T-cell (primary cell): ENCODE measurements at regions not wholly inside any gene's neighbourhood (a gene's known extent, or its start where the extent isn't known, plus 50 kb on each side); places are given as distances from the start of the nearest gene placed in this dataset.
"Not testable (repeated sequence)": the region's sequence is repeated elsewhere in the genome, so short reads cannot be mapped to it uniquely, and the experiment has no call there.

Source experiments
- ATAC-seq, 4 experiments: fragments of 200-7000 bp in 3 of 4; fragments of 150-1000 bp in 1 of 4; cut with Tn5 transposase; replicated peaks in 1 of 4; 1 replicate in 3 of 4; 2 replicates in 1 of 4; pipeline ENCODE4 v1.10.0; 2021; ENCODE audit warnings: moderate library complexity in 3 of 4, mild to moderate bottlenecking in 2 of 4, moderate number of reproducible peaks in 1 of 4
- CTCF ChIA-PET, 2 donors: fragments of 300-600 bp; sonication (Branson Sonifier 250); formaldehyde crosslinking; loops; one replicate each; lab custom pipeline; 2022; ENCODE audit warnings: antibody characterized with exemption in 2 of 2; lab: Charles Lee
- POLR2A ChIA-PET, 2 donors: fragments of 300-600 bp; sonication (Branson Sonifier 250); formaldehyde crosslinking; loops; one replicate each; lab custom pipeline; 2022; ENCODE audit warnings: antibody characterized with exemption in 2 of 2; lab: Charles Lee
- DNase-seq, 35 experiments: peaks; one replicate each; pipeline versions ENCODE4 v3.0.0 to v3.0.0-alpha.2; 2013 to 2023
- H3K27ac ChIP-seq: one replicate; pipeline ENCODE4 v1.5.1; 2013; ENCODE audit warnings: low read length
- H3K27me3 ChIP-seq, 2 experiments: replicated peaks in 1 of 2; 1 replicate in 1 of 2; 2 replicates in 1 of 2; pipeline versions ENCODE4 v1.6.1 to v1.7.0; 2013; ENCODE audit warnings: low read length in 1 of 2, mixed read lengths in 1 of 2; ENCODE audit not compliant: control insufficient read depth in 2 of 2, insufficient read depth in 2 of 2; ENCODE audit errors: extremely low read depth in 1 of 2
- H3K36me3 ChIP-seq, 2 donors: 1 replicate in 1 of 2; 2 replicates in 1 of 2; pipeline versions ENCODE4 v1.6.1 to v1.7.0; 2013; ENCODE audit warnings: low read length in 1 of 2; ENCODE audit not compliant: control insufficient read depth in 2 of 2, insufficient read depth in 1 of 2; ENCODE audit errors: extremely low read depth in 1 of 2
- H3K4me1 ChIP-seq, 2 experiments: 1 replicate in 1 of 2; 2 replicates in 1 of 2; pipeline versions ENCODE4 v1.6.1 to v1.7.0; 2013; ENCODE audit warnings: low read length in 2 of 2, mixed read lengths in 1 of 2; ENCODE audit not compliant: insufficient read depth in 2 of 2, control insufficient read depth in 1 of 2; ENCODE audit errors: extremely low read depth in 1 of 2
- H3K4me3 ChIP-seq, 2 donors: 1 replicate in 1 of 2; 2 replicates in 1 of 2; pipeline versions ENCODE4 v1.5.1 to v1.7.0; 2013; ENCODE audit warnings: mild to moderate bottlenecking in 2 of 2, low read length in 1 of 2, moderate library complexity in 1 of 2; ENCODE audit not compliant: control insufficient read depth in 1 of 2; ENCODE audit errors: extremely low read depth in 1 of 2
- H3K9me3 ChIP-seq: 2 replicates; pipeline ENCODE4 v1.7.0; 2013
- H3K27ac Mint-ChIP-seq, 2 donors: one replicate each; pipeline ENCODE4 v1.8.0; 2020 to 2021; ENCODE audit warnings: mild to moderate bottlenecking in 2 of 2, mixed read lengths in 2 of 2
- H3K27me3 Mint-ChIP-seq, 2 donors: one replicate each; pipeline ENCODE4 v1.8.0; 2021 to 2022; ENCODE audit warnings: mixed read lengths in 2 of 2
- H3K36me3 Mint-ChIP-seq: one replicate; pipeline ENCODE4 v1.8.0; 2021; ENCODE audit warnings: mixed read lengths
- H3K4me1 Mint-ChIP-seq, 3 donors: one replicate each; pipeline ENCODE4 v1.8.0; 2020 to 2022; ENCODE audit warnings: mixed read lengths in 3 of 3, mild to moderate bottlenecking in 1 of 3
- H3K4me3 Mint-ChIP-seq, 3 donors: one replicate each; pipeline ENCODE4 v1.8.0; 2020 to 2022; ENCODE audit warnings: mild to moderate bottlenecking in 3 of 3, mixed read lengths in 3 of 3, moderate library complexity in 3 of 3
- H3K9me3 Mint-ChIP-seq, 3 donors: one replicate each; pipeline ENCODE4 v1.8.0; 2020 to 2022; ENCODE audit warnings: mixed read lengths in 3 of 3
- WGBS: methylation state at CpG from one replicate; pipeline ENCODE4 v1.1.5; 2013; ENCODE audit warnings: missing lambda C conversion rate; ENCODE audit not compliant: insufficient coverage; 5-methylcytosine and 5-hydroxymethylcytosine counted together

DNA sequence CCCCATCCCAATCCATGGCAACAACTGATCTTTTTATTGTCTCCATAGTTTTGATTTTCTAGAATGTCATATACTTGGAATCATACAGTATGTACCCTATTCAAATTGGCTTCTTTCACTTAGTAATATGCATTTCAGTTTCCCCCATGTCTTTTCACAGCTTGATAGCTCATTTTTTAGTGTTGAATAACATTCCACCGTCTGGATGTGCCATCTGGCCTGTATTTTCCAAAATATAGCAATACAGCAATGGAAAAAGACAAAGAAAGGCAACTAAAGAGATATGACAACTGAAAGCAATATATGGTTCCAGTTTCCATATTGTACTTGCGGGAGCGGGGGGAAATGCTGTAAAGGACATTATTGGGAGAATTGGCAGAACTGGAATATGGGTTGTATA, 166.4 kb upstream of the NT5E start:
- H3K9me3 Mint-ChIP-seq, result peaks cover 0 to 3% (median 0%) of the 10 kb centered on the region in 3 donors
- ChIA-PET POLR2A (no interaction called here), CTCF (no interaction called here)
- peaks cover 3 to 7% of the 10 kb centered on the region in 2 donors for H3K27me3 Mint-ChIP-seq
- no peak overlapping the region for H3K4me3 ChIP-seq
- H3K27me3 ChIP-seq, result peaks cover 0 to 3% of the 10 kb centered on the region in 2 experiments
- no peak for DNase-seq
- no peak overlapping the region for H3K27ac Mint-ChIP-seq
- H3K9me3 ChIP-seq, result no peaks in the 10 kb centered on the region
- no peaks in the 10 kb centered on the region for H3K36me3 Mint-ChIP-seq
- H3K4me1 ChIP-seq, result no peaks in the 10 kb centered on the region
- no peaks in the 10 kb centered on the region for H3K36me3 ChIP-seq
- WGBS, result no CpG with 5 or more reads among the region's 3 CpGs
- no peaks in the 10 kb centered on the region for H3K4me1 Mint-ChIP-seq
- no peak overlapping the region for H3K27ac ChIP-seq
- ATAC-seq, result no peak
- H3K4me3 Mint-ChIP-seq, result no peak overlapping the region

DNA sequence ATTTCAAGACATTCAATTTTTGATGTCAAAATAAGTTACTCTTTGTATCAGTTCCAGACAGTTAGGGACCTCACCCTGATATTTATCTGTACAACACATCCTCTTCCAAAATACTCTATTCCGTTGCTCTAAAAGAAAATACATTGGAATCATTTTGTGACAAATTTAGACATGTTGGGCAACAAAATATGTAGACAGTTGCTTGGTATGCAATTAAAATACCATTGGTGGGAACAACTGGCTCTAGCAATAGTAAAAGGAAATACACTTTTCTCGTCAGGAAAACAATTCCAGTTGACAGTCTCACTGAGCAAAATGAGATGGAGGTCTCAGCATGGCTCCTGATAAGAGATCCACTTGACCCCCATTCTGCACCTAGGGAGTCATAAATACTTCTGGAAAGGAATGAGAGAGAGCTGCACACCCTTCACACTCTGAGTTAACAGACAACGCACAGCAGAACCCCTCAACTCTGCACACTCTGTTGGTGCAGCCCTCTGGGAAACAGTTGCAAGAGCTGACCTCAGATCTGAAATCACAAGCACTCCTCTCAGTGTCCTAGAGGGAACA, 171.3 kb upstream of the NT5E start:
- Histone ChIP-seq H3K9me3 (no peaks in the 10 kb centered on the region), H3K4me3 (no peak overlapping the region), H3K27ac (no peak overlapping the region), H3K27me3 (no peaks in the 10 kb centered on the region), H3K36me3 (no peaks in the 10 kb centered on the region), H3K4me1 (no peaks in the 10 kb centered on the region)
- H3K4me1 Mint-ChIP-seq, result no peaks in the 10 kb centered on the region
- ATAC-seq (no peak), DNase-seq (no peak)
- no peak overlapping the region for H3K27ac Mint-ChIP-seq
- WGBS, result no CpG with 5 or more reads among the region's 3 CpGs
- H3K36me3 Mint-ChIP-seq, result no peaks in the 10 kb centered on the region
- ChIA-PET POLR2A (no interaction called here), CTCF (no interaction called here)
- peaks cover 0 to 21% (median 0%) of the 10 kb centered on the region in 3 donors for H3K9me3 Mint-ChIP-seq
- no peak overlapping the region for H3K4me3 Mint-ChIP-seq
- H3K27me3 Mint-ChIP-seq, result peaks cover 3% of the 10 kb centered on the region in 2 donors

DNA sequence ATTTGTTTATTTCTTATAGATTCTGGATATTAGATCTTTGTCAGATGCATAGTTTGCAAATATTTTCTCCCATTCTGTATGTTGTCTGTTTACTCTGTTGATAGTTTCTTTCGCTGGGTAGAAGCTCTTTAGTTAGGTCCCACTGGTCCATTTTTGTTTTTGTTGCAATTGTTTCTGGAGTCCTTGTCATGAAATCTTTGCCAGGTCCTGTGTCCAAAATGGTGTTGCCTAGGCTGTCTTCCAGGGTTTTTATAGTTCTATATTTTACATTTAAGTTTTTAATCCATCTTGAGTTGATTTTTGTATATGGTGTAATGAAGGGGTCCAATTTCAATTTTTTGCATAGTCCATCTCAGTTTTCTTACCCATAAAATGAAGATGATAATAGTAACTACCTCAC, 173.9 kb upstream of the NT5E start:
- H3K9me3 ChIP-seq, DNase-seq, ATAC-seq, H3K36me3 ChIP-seq, H3K27me3 Mint-ChIP-seq, H3K4me3 Mint-ChIP-seq, H3K27ac Mint-ChIP-seq, H3K4me1 Mint-ChIP-seq, H3K27me3 ChIP-seq, H3K4me3 ChIP-seq, H3K4me1 ChIP-seq, H3K27ac ChIP-seq, H3K36me3 Mint-ChIP-seq, CTCF ChIA-PET: not testable (repeated sequence)
- POLR2A ChIA-PET, result interaction anchor here in 1 of 2 donors (0.6 kb wide), 1 partner anchor 506 kb away, joined by 9 read pairs; no protein-coding TSS in a partner anchor
- H3K9me3 Mint-ChIP-seq, result peaks cover 0 to 21% (median 0%) of the 10 kb centered on the region in 3 donors
- WGBS, result 100% methylated on average over 1 of the region's 1 CpG

DNA sequence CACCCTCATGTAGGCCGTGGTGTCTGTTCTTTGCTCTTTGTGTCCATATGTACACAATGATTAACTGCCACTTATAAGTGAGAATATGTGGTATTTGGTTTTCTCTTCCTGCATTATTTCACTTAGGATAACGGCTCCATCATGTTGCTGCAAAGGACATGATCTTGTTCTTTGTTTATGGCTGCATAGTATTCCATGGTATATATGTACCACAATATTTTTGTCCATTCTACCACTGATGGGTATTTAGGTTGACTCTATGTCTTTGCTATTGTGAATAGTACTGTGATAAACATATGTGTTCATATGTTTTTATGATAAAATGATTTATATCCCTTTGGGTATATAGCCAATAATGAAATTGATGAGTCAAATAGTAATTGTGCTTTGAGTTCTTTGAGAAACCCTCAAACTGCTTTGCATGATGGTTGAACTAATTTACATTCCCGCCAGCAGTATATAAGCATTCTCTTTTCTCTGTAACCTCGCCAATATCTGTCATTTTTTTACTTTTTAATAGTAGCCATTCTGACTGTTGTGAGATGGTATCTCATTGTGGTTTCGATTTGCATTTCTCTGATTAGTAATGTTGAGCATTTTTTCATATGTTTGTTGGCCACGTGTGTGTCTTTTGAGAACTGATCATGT, 174.4 kb upstream of the NT5E start:
- POLR2A ChIA-PET, result no interaction called here
- no peak overlapping the region for H3K4me3 Mint-ChIP-seq
- CTCF ChIA-PET, result no interaction called here

DNA sequence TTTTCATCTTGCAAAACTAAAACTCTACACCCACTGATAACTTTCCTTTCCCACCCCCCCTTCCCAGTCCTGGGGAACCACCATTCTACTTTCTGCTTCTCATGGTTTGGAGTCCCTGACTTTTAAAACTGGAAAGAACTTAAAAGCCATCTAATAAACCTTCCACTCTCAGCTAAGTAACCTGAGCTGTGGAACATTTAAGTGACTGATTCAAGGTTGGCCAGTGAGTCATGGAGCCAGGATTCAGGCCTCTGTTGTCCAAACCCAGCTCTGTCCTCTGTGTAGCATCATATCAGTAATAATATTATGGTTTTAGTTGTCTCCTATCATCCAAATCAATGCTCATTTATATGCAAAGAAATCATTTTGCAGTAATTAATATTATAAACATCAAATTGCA, 176.0 kb upstream of the NT5E start:
- no peaks in the 10 kb centered on the region for H3K36me3 Mint-ChIP-seq
- CTCF ChIA-PET, result interaction anchor here in 1 of 2 donors (0.7 kb wide), 1 partner anchor 66 kb away, joined by 7 read pairs; no protein-coding TSS in a partner anchor
- H3K27me3 Mint-ChIP-seq, result no peaks in the 10 kb centered on the region

More for the DNA sequence above, 174.4 kb upstream of the NT5E start:
- no peak for ATAC-seq
- no peaks in the 10 kb centered on the region for H3K27me3 ChIP-seq
- WGBS, result 61% methylated on average over 2 of the region's 6 CpGs
- Mint-ChIP-seq H3K4me1 (no peaks in the 10 kb centered on the region), H3K27ac (no peak overlapping the region), H3K27me3 (no peaks in the 10 kb centered on the region), H3K36me3 (no peaks in the 10 kb centered on the region), H3K9me3 (peaks cover 0 to 21% (median 0%) of the 10 kb centered on the region in 3 donors)
- no peak overlapping the region for H3K27ac ChIP-seq
- H3K36me3 ChIP-seq, result no peaks in the 10 kb centered on the region
- no peak for DNase-seq
- H3K9me3 ChIP-seq, result no peaks in the 10 kb centered on the region
- no peaks in the 10 kb centered on the region for H3K4me1 ChIP-seq
- H3K4me3 ChIP-seq, result no peak overlapping the region

DNA sequence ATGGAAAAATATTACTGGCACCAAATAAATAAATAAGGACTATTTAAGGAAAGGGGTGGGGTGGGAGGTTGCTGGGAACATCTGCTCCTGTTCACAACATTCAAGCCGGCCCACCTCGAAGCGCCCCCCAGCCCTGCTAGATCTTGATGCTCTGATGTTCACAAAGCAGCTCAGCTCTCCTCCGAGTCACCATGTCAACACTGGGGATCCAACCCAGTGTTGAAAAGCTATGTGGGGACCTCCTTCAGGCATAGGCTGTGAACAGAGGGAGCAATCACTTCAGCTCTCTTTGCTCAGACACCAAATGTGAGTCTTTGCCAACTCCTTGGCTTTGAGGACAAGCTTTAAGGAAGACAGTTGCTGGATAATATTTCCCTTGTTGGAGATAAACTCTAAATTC, 176.8 kb upstream of the NT5E start:
- no peak for DNase-seq
- no peaks in the 10 kb centered on the region for H3K27me3 ChIP-seq
- Mint-ChIP-seq H3K27me3 (no peaks in the 10 kb centered on the region), H3K27ac (no peak overlapping the region), H3K9me3 (peaks cover 0 to 21% (median 0%) of the 10 kb centered on the region in 3 donors), H3K4me1 (no peaks in the 10 kb centered on the region), H3K4me3 (no peak overlapping the region), H3K36me3 (no peaks in the 10 kb centered on the region)
- ChIA-PET POLR2A (interaction anchor here in 1 of 2 donors (0.6 kb wide), 1 partner anchor 19 kb away, joined by 7 read pairs; no protein-coding TSS in a partner anchor), CTCF (no interaction called here)
- H3K9me3 ChIP-seq, result no peaks in the 10 kb centered on the region
- no peak overlapping the region for H3K27ac ChIP-seq
- no peak for ATAC-seq
- H3K36me3 ChIP-seq, result no peaks in the 10 kb centered on the region
- H3K4me1 ChIP-seq, result no peaks in the 10 kb centered on the region
- 69% methylated on average over 3 of the region's 4 CpGs for WGBS
- no peak overlapping the region for H3K4me3 ChIP-seq

More for the DNA sequence above, 176.0 kb upstream of the NT5E start:
- no peaks in the 10 kb centered on the region for H3K4me1 Mint-ChIP-seq
- H3K9me3 Mint-ChIP-seq, result peaks cover 0 to 21% (median 0%) of the 10 kb centered on the region in 3 donors
- no peak overlapping the region for H3K27ac ChIP-seq
- no peak overlapping the region for H3K4me3 Mint-ChIP-seq
- H3K27me3 ChIP-seq, result no peaks in the 10 kb centered on the region
- no peaks in the 10 kb centered on the region for H3K36me3 ChIP-seq
- DNase-seq, result no peak
- H3K4me1 ChIP-seq, result no peaks in the 10 kb centered on the region
- no peak overlapping the region for H3K27ac Mint-ChIP-seq
- ATAC-seq, result no peak
- POLR2A ChIA-PET, result interaction anchor here in 1 of 2 donors (0.6 kb wide), 1 partner anchor 20 kb away, joined by 7 read pairs; no protein-coding TSS in a partner anchor
- no peak overlapping the region for H3K4me3 ChIP-seq
- H3K9me3 ChIP-seq, result no peaks in the 10 kb centered on the region
